HEK293 (cell line): ENCODE measurements at regions not wholly inside any gene's neighbourhood (a gene's known extent, or its start where the extent isn't known, plus 50 kb on each side); places are given as distances from the start of the nearest gene placed in this dataset.

Experiments used
- CTCF ChIA-PET: fragments of 350-600 bp; formaldehyde crosslinking; extraction: SDS; loops from one replicate; lab custom pipeline; 2021; ENCODE audit warnings: antibody characterized with exemption; lab: Yijun Ruan, JAX
- POLR2A ChIA-PET: fragments of 300-600 bp; formaldehyde crosslinking; extraction: SDS; loops from one replicate; lab custom pipeline; 2020; ENCODE audit warnings: antibody characterized with exemption, inconsistent platforms; lab: Yijun Ruan, JAX
- H3K27ac ChIP-seq: fragments of 200-500 bp; sonication (Bioruptor generic); 2 replicates; pipeline ENCODE4 v1.5.1; 2014; ENCODE audit warnings: low read depth, low read length, control low read depth, inconsistent platforms; ENCODE audit errors: extremely low read depth
- H3K36me3 ChIP-seq, 2 experiments: fragments of 200-500 bp in 1 of 2; sonication (Bioruptor generic) in 1 of 2; 1 replicate in 1 of 2; 2 replicates in 1 of 2; pipeline ENCODE4 v1.5.1; 2014 to 2017; ENCODE audit warnings: inconsistent platforms in 2 of 2, low read length in 2 of 2; ENCODE audit not compliant: control insufficient read depth in 2 of 2, insufficient read depth in 1 of 2
- H3K4me1 ChIP-seq: fragments of 200-500 bp; sonication (Bioruptor generic); 2 replicates; pipeline ENCODE4 v1.5.1; 2014; ENCODE audit warnings: mild to moderate bottlenecking, low read length, inconsistent platforms; ENCODE audit not compliant: control insufficient read depth, insufficient read depth
- H3K4me3 ChIP-seq: 2 replicates; pipeline ENCODE4 v1.5.1; 2011; ENCODE audit warnings: low read depth, mild to moderate bottlenecking, control low read depth, low read length, moderate library complexity
- H3K9me3 ChIP-seq: fragments of 200-500 bp; sonication (Bioruptor generic); 2 replicates; pipeline ENCODE4 v1.5.1; 2014; ENCODE audit warnings: low read depth, low read length, inconsistent platforms; ENCODE audit not compliant: control insufficient read depth, insufficient read depth
- BCL11B ChIP-seq: fragments of 450-650 bp; formaldehyde crosslinking; IDR thresholded peaks from 2 replicates; pipeline ENCODE4 v1.5.1; 2016; ENCODE audit warnings: low read depth, missing biosample characterization, missing genetic modification characterization
- KLF10 ChIP-seq: fragments of 450-650 bp; IDR thresholded peaks from 2 replicates; pipeline ENCODE4 v1.5.1; 2018; ENCODE audit warnings: missing biosample characterization, mild to moderate bottlenecking, missing genetic modification characterization
- KLF17 ChIP-seq: fragments of 450-650 bp; formaldehyde crosslinking; IDR thresholded peaks from 2 replicates; pipeline ENCODE4 v1.5.1; 2016; ENCODE audit warnings: missing biosample characterization, missing genetic modification characterization
- KLF9 ChIP-seq: fragments of 450-650 bp; formaldehyde crosslinking; IDR thresholded peaks from 2 replicates; pipeline ENCODE4 v1.5.1; 2016; ENCODE audit warnings: missing biosample characterization, missing genetic modification characterization, low read depth
- MEIS1 ChIP-seq: sonication (generic); formaldehyde crosslinking; IDR thresholded peaks from 2 replicates; pipeline ENCODE4 v1.8.1; 2022; ENCODE audit warnings: missing genetic modification reagents, mild to moderate bottlenecking, borderline replicate concordance
- PRDM10 ChIP-seq: fragments of 450-650 bp; formaldehyde crosslinking; IDR thresholded peaks from 2 replicates; pipeline ENCODE4 v1.5.1; 2016; ENCODE audit warnings: missing biosample characterization, missing genetic modification characterization
- SP2 ChIP-seq: fragments of 450-650 bp; formaldehyde crosslinking; IDR thresholded peaks from 2 replicates; pipeline ENCODE4 v1.5.1; 2016; ENCODE audit warnings: missing biosample characterization, missing genetic modification characterization
- TRIM28 ChIP-seq: IDR thresholded peaks from 2 replicates; pipeline ENCODE4 v1.6.1; 2011; ENCODE audit warnings: low read length, control low read depth, borderline replicate concordance
- TSHZ1 ChIP-seq: fragments of 450-650 bp; formaldehyde crosslinking; IDR thresholded peaks from 2 replicates; pipeline ENCODE4 v1.5.1; 2016; ENCODE audit warnings: missing biosample characterization, missing genetic modification characterization, borderline replicate concordance
- ZNF10 ChIP-seq: fragments of 450-650 bp; formaldehyde crosslinking; IDR thresholded peaks from 2 replicates; pipeline ENCODE4 v1.5.1; 2017; ENCODE audit warnings: missing biosample characterization, missing genetic modification characterization
- ZNF169 ChIP-seq: fragments of 450-650 bp; formaldehyde crosslinking; IDR thresholded peaks from 2 replicates; pipeline ENCODE4 v1.5.1; 2016; ENCODE audit warnings: missing biosample characterization, missing genetic modification characterization
- ZNF2 ChIP-seq: fragments of 450-650 bp; formaldehyde crosslinking; IDR thresholded peaks from 2 replicates; pipeline ENCODE4 v1.5.1; 2016; ENCODE audit warnings: missing biosample characterization, missing genetic modification characterization
- ZNF214 ChIP-seq: fragments of 450-650 bp; formaldehyde crosslinking; IDR thresholded peaks from 2 replicates; pipeline ENCODE4 v1.5.1; 2017; ENCODE audit warnings: missing biosample characterization, mild to moderate bottlenecking, missing genetic modification characterization, borderline replicate concordance
- ZNF23 ChIP-seq: fragments of 450-650 bp; formaldehyde crosslinking; IDR thresholded peaks from 2 replicates; pipeline ENCODE4 v1.5.1; 2016; ENCODE audit warnings: missing biosample characterization, missing genetic modification characterization, borderline replicate concordance
- ZNF26 ChIP-seq: fragments of 450-650 bp; formaldehyde crosslinking; IDR thresholded peaks from 2 replicates; pipeline ENCODE4 v1.5.1; 2016; ENCODE audit warnings: missing biosample characterization, missing genetic modification characterization
- ZNF302 ChIP-seq: fragments of 450-650 bp; formaldehyde crosslinking; IDR thresholded peaks from 2 replicates; pipeline ENCODE4 v1.5.1; 2016; ENCODE audit warnings: missing biosample characterization, missing genetic modification characterization, low read depth
- ZNF335 ChIP-seq: fragments of 450-650 bp; formaldehyde crosslinking; conservative IDR thresholded peaks from 2 replicates; pipeline ENCODE4 v1.5.1; 2016; ENCODE audit warnings: missing biosample characterization, missing genetic modification characterization
- ZNF37A ChIP-seq: fragments of 450-650 bp; IDR thresholded peaks from 2 replicates; pipeline ENCODE4 v1.5.1; 2018; ENCODE audit warnings: missing biosample characterization, missing genetic modification characterization
- ZNF473 ChIP-seq: fragments of 450-650 bp; formaldehyde crosslinking; IDR thresholded peaks from 2 replicates; pipeline ENCODE4 v1.5.1; 2017; ENCODE audit warnings: missing biosample characterization, missing genetic modification characterization
- ZNF501 ChIP-seq: fragments of 450-650 bp; formaldehyde crosslinking; IDR thresholded peaks from 2 replicates; pipeline ENCODE4 v1.5.1; 2016; ENCODE audit warnings: missing biosample characterization, missing genetic modification characterization
- ZNF621 ChIP-seq: fragments of 450-650 bp; formaldehyde crosslinking; IDR thresholded peaks from 2 replicates; pipeline ENCODE4 v1.5.1; 2017; ENCODE audit warnings: missing biosample characterization, missing genetic modification characterization
- ZNF629 ChIP-seq: fragments of 450-650 bp; formaldehyde crosslinking; IDR thresholded peaks from 2 replicates; pipeline ENCODE4 v1.5.1; 2017; ENCODE audit warnings: missing biosample characterization, missing genetic modification characterization
- ZNF654 ChIP-seq: fragments of 450-650 bp; formaldehyde crosslinking; IDR thresholded peaks from 2 replicates; pipeline ENCODE4 v1.5.1; 2016; ENCODE audit warnings: low read depth, missing biosample characterization, missing genetic modification characterization
- ZNF747 ChIP-seq: fragments of 450-650 bp; formaldehyde crosslinking; IDR thresholded peaks from 2 replicates; pipeline ENCODE4 v1.5.1; 2016; ENCODE audit warnings: missing biosample characterization, missing genetic modification characterization
- ZNF837 ChIP-seq: fragments of 450-650 bp; formaldehyde crosslinking; IDR thresholded peaks from 2 replicates; pipeline ENCODE4 v1.5.1; 2016; ENCODE audit warnings: missing biosample characterization, missing genetic modification characterization
- ZNF843 ChIP-seq: fragments of 450-650 bp; formaldehyde crosslinking; IDR thresholded peaks from 2 replicates; pipeline ENCODE4 v1.5.1; 2016; ENCODE audit warnings: missing biosample characterization, missing genetic modification characterization
- ZXDB ChIP-seq: fragments of 450-650 bp; formaldehyde crosslinking; IDR thresholded peaks from 2 replicates; pipeline ENCODE4 v1.5.1; 2016; ENCODE audit warnings: missing biosample characterization, missing genetic modification characterization
- TF ChIP-seq, protein P1 (sequence below): fragments of 450-650 bp; formaldehyde crosslinking; IDR thresholded peaks from 2 replicates; pipeline ENCODE4 v1.5.1; 2016; ENCODE audit warnings: missing biosample characterization, missing genetic modification characterization

DNA sequence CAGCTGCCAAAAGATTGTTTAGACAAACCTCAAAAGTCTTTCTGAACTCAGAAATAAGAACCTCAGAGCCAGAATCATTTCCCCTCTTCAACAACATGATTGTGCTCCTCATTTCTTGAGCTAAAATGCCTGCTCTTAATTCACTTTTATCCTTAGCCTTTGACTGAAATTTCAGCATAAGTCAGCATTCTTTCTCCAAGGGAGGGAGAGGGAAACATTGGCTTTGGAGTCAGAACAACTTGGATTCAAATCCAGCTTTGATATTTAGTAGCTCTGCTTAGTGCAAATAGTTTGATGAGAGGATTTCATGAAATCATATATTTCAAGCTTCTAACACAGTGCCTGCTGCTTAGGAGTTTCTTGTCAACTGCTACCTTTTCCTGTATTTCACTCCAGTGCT, 484.6 kb upstream of the INTU start:
- Histone ChIP-seq H3K9me3 (no peaks in the 10 kb centered on the region), H3K27ac (no peak overlapping the region), H3K36me3 (no peaks in the 10 kb centered on the region), H3K4me3 (no peak overlapping the region), H3K4me1 (no peaks in the 10 kb centered on the region)
- TF ChIP-seq TRIM28: no peak
- TF ChIP-seq KLF10 (tag by site-specific recombination): no peak
- TF ChIP-seq SP2 (tag by site-specific recombination): no peak
- TF ChIP-seq, protein P1, sequence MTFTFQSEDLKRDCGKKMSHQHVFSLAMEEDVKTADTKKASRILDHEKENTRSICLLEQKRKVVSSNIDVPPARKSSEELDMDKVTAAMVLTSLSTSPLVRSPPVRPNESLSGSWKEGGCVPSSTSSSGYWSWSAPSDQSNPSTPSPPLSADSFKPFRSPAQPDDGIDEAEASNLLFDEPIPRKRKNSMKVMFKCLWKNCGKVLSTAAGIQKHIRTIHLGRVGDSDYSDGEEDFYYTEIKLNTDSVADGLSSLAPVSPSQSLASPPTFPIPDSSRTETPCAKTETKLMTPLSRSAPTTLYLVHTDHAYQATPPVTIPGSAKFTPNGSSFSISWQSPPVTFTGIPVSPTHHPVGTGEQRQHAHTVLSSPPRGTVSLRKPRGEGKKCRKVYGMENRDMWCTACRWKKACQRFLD: no peak
- no peak for TF ChIP-seq ZNF654 (tag by site-specific recombination)
- TF ChIP-seq ZNF37A: no peak
- no peak for TF ChIP-seq KLF9 (tag by site-specific recombination)
- TF ChIP-seq MEIS1 (CRISPR knock-in tag): no peak
- TF ChIP-seq ZNF473 (tag by site-specific recombination): no peak
- TF ChIP-seq ZNF837: no peak
- TF ChIP-seq ZNF26 (tag by site-specific recombination): no peak
- no peak for TF ChIP-seq ZNF2 (tag by site-specific recombination)
- no peak for TF ChIP-seq ZNF302 (tag by site-specific recombination)
- TF ChIP-seq BCL11B (tag by site-specific recombination): no peak
- TF ChIP-seq ZNF335: no peak
- TF ChIP-seq ZNF621 (tag by site-specific recombination): no peak
- TF ChIP-seq ZNF629 (tag by site-specific recombination): no peak
- TF ChIP-seq ZNF747 (tag by site-specific recombination): no peak
- no peak for TF ChIP-seq ZNF10 (tag by site-specific recombination)
- ChIA-PET CTCF (interaction anchor here (0.6 kb wide), 3 partner anchors 19 to 1140 kb away, joined by 3 to 5 read pairs (median 4); no protein-coding TSS in a partner anchor), POLR2A (no interaction called here)

GRCh38 chr4:127149086-127149485, 483.7 kb upstream of the INTU start:
- H3K4me1 ChIP-seq: no peaks in the 10 kb centered on the region
- ChIA-PET POLR2A (no interaction called here), CTCF (interaction anchor here (0.7 kb wide), 1 partner anchor 46 kb away, joined by 3 read pairs; no protein-coding TSS in a partner anchor)
- no peaks in the 10 kb centered on the region for H3K36me3 ChIP-seq
- H3K9me3 ChIP-seq: no peaks in the 10 kb centered on the region
- H3K4me3 ChIP-seq: no peak overlapping the region
- H3K27ac ChIP-seq: no peak overlapping the region
- TF ChIP-seq ZNF23 (no peak), PRDM10 (tag by site-specific recombination) (no peak), ZNF169 (no peak), ZNF214 (tag by site-specific recombination) (no peak), ZXDB (no peak), TSHZ1 (tag by site-specific recombination) (no peak), ZNF501 (tag by site-specific recombination) (no peak), ZNF843 (tag by site-specific recombination) (no peak), KLF17 (tag by site-specific recombination) (no peak), KLF10 (tag by site-specific recombination) (no peak)
